HG02938 (cell line): ENCODE measurements at regions not wholly inside any gene's neighbourhood (a gene's known extent, or its start where the extent isn't known, plus 50 kb on each side); places are given as distances from the start of the nearest gene placed in this dataset.

ENCODE experiments used
- ATAC-seq: cut with Tn5 transposase; IDR thresholded peaks from one replicate; pipeline ENCODE4 v1.9.1; 2021; ENCODE audit warnings: mild to moderate bottlenecking, moderate library complexity; ENCODE audit not compliant: unreplicated experiment

DNA sequence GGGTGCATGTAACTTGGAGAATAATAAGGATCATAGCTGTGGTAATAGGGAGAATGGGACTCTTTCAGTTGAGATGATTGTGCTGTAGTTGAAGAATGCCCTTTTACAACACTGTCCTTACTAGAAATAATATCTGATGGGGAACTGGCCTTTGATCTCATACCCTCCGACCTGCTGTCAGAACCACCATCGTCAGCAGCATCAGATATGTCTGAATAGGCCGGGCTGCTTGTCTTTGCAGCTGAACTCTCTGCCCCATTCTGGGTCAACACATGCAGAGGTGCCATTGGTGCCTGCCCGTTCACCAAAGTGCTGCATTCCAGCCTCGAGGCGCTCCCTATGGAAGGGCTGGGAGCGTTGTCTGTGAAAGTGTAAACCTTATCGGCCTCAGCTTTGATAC is 99.1 kb downstream of the ZNF608 start:
- no peak for ATAC-seq

DNA sequence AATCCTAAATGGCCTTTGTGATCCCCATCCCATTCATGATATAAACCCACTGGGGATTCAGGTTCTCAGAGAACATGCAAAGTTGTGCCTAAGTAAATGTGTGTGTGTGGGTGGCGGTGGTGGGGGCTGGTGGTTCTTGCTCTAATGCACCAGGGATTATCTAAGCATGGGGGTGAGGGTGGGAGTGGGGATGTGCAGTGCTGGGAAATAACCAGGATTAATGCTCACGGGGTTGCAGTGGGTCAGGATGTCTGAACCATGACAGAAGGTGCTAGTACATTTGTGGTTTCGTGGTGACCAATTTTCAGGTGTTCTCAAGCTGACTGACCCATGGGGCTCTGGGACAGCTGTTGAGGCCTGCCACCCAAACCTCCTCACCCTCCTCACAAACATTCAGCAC is 101.0 kb downstream of the ZNF608 start:
- no peak for ATAC-seq

DNA sequence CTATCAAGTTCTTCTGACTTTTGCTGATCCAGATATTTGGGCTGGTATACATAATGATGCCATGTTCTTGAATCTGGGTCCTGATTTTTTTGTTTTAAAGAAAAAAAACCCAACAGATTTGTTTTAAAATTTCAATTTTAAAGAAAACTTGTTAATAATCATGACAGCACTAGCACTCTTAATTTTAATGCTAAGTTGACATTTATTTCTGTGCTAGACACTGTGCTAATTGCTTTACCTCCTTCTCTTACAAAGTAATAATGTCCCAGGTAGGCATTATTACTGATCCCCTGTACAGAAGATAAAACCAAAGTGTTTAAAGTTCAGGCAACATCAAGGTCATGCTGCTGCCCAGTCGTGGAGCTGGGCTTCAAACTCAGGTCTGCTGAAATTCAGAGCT is 101.9 kb downstream of the ZNF608 start:
- no peak for ATAC-seq

DNA sequence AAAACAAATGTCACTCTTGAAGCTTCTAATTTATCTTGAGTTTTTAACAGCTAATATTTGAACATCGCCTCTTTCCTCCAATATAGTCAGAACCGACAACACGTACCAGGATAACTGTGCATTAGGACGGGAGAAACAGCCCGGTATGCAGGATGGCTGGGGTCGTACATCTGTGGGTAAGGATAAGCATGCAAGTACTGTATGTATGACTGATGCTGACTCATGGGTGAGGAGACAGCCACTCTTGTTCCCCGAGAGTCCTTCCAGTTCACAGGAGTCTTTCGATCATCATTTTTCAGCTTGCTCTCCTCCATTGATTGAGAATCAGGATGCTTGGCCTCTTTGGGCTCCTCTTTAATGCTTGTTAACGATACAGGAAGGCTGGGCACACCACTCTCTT is 102.3 kb downstream of the ZNF608 start:
- no peak for ATAC-seq

- ATAC-seq = no peak
Observed at GRCh38 chr5:124643336-124643735, 103.1 kb downstream of the ZNF608 start.

DNA sequence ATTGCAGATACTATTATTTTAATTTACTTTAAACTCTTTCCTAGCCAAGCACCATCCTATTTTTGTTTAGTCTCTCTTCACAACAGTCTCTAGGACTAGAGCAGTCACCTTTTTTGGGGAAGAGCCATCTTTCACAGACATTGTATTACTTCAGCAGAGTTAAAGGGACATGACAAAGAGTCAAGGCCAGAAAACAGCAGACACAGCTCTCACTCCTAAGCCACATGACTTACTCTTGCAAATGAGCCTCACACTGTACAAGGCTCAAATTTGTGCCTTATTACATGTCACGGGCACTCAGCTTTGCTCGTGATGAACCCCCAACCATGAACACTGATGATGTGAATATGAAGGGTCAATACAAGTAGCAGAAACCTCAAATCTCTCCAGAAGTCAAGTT is 104.3 kb downstream of the ZNF608 start:
- ATAC-seq = peak; percentile 37

- no peak for ATAC-seq
Observed at GRCh38 chr5:124641154-124641792, 105.2 kb downstream of the ZNF608 start.

GRCh38 chr5:124639095-124639665 is 107.3 kb downstream of the ZNF608 start:
- no peak for ATAC-seq

DNA sequence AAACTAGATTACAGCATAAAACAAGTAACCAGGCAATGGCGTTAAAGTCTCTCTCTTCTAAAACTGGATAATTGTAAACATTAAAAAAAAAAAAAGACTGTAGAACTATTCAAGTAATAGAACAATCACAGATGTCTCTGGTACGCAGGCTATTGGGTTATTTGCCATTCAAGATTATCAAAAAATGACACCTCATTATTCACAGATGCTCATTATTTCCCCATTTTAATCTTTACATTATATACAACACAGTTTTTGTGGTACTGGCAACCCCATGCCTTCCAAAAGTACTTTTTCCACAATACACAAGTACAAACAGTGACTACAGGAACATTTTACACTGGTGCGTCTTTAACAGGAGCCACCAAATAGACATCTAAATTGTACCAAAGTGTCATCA is 109.4 kb downstream of the ZNF608 start:
- no peak for ATAC-seq

DNA sequence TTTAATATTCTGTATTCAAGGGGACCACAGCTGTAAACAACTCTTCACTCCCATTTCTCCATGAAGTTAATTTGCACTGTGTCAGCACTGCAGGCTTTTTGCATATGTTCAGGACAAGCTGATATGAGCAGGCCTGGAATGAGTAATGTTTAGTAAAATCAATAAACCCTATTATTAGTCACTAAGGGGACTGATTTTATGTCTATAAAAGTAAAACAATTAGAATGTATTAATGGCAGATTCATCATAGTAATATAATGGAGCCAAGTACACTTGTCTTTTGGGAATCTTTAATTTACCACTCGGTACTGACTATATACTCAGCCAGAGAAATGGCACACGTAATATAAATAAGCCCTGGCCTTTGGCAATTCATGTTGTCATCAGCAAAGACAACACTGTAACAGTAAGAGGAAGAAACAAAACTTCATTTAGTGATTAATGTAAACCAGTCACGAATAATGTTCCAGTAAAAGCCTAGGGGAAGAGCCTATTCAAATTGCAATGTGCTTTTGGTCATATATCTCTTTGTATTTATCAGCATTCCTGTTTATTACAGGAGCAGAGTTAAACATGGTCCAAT is 111.6 kb downstream of the ZNF608 start:
- no peak for ATAC-seq

- ATAC-seq = no peak
Observed at GRCh38 chr5:124634228-124634739, 112.2 kb downstream of the ZNF608 start.

- ATAC-seq = no peak
Observed at GRCh38 chr5:124633209-124633608, 113.2 kb downstream of the ZNF608 start.

DNA sequence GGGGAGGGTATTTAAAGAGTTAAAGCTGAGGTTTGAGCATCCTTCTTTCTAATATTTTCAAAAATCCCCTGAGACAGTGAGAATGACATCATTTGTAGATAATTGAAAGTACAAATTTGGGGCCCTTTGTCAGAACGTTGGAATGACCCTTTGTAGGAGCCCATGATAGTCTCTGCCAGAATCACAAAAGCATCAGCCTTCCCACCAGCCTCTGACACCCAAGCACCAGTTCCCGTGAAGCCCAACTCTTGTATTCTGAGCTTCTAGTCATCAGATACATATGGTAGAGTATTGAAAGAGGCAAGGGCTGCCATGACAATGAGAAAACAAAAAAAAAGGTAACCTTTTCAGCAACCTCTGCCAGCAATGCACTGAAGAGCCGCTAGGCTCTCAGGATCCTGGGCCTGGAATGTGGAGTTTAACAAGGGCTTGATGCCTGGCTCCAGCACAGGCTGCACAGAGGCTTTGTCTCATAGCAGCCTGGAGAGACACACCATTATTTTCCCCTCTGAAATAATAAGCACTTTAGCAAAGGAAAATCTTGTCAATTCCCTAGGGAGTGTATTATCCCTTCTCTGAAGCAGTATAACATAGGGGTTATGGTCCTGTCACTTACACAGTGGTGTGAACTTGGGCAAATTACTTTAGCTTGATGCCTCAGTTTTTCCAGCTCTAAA is 114.4 kb downstream of the ZNF608 start:
- ATAC-seq = no peak

DNA sequence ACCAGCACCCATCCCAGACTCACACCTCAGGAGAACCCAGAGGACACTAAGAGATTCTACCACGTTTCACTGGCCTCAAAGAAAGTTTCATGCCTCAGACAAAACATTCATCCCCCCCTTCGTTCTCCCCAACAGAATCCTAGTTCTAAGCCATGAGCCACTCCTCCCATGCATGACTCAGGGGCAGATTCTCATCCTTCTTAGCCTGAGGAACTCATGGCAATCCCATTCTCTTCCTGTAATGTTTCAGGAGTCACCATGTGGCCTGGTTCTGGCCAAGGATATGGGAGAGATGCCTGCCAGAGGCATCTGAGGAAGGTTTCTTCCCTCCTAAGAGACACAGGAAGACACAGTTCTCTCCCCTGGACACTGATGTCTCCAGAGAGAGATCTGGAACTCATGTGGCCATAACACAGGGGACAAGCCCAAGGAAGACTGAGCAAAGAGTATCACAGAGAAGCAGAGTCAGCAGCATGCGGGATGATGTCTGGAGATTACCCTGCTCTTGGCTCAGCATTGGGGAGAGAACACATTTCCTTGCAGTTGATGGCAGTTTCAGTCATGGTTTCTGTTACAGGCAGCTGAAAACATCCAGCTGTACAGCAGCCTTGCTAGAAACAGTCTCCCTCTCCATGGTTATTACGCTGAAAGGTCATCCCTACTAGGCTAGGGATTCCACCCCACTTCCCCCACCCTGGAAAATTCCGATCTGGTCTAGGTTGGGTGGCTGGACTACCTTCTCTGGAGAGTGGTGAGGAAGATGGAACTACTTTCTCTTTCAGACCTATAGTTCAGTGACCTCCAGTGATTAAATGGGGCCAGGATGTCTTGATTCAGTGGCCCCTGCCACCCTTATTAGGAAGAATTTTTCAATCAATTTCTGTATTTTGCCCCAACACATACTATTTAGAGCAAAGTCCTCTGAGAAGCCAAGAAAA is 115.4 kb downstream of the ZNF608 start:
- ATAC-seq = peak; percentile 78

GRCh38 chr5:124628721-124629596 is 117.5 kb downstream of the ZNF608 start:
- no peak for ATAC-seq

DNA sequence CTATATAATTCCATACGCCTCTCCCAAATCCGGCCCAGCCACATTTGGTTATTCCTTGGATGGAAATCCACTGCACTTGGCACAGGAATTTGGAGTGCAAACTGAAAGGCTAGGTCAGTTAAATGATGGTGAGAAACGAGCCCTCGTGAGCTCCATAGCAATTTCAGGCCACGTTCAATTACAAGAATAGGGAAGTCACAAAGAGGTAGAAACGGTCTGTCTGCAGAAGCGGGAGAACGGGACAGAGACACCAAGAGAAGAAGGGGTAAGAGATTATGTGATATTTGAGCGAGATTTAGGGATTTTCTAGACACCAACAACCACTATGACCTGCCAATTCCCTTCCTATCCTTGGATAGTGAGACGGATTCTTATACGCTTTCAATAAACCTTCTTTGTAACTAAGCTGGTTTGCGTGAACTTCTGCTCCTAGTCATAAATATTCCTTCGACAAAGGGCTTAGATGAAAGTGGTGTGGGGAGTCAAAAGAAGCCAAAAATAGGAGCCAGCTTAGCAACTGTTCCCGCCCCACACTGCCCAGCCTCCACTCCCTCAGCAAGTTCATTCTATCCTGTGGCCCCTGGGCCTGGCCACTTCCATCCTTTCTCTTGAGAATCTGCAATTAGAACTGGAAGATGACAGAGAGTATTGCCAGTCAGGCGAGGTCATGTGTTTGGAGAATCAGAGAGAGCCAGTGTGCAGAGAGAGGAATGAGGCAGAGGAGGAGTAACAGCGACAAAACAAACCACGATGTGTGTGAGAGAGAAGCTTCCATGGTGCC is 118.4 kb downstream of the ZNF608 start:
- no peak for ATAC-seq

- no peak for ATAC-seq
Observed at GRCh38 chr5:124626053-124626452, 120.4 kb downstream of the ZNF608 start.

GRCh38 chr5:124623265-124623664 is 123.2 kb downstream of the ZNF608 start:
- ATAC-seq = no peak

GRCh38 chr5:124622851-124623250 is 123.6 kb downstream of the ZNF608 start:
- ATAC-seq = no peak
